NT2/D1 (cell line): ENCODE measurements at regions not wholly inside any gene's neighbourhood (a gene's known extent, or its start where the extent isn't known, plus 50 kb on each side); places are given as distances from the start of the nearest gene placed in this dataset.
A peak's percentile ranks its signal among the peaks of the same experiment; 100 is the strongest.
"Not testable (repeated sequence)": the region's sequence is repeated elsewhere in the genome, so short reads cannot be mapped to it uniquely, and the experiment has no call there.

Source experiments
- DNase-seq: peaks from one replicate; pipeline ENCODE4 v3.0.0-alpha.2; 2011; ENCODE audit warnings: low read depth, low spot score
- H3K27me3 ChIP-seq: 2 replicates; pipeline ENCODE4 v1.6.0; 2011; ENCODE audit warnings: mild to moderate bottlenecking; ENCODE audit not compliant: insufficient read length, insufficient read depth
- H3K36me3 ChIP-seq: 2 replicates; pipeline ENCODE4 v1.6.1; 2011; ENCODE audit warnings: mild to moderate bottlenecking, low read length, mixed read lengths; ENCODE audit not compliant: insufficient read depth, insufficient read length
- H3K4me1 ChIP-seq: 2 replicates; pipeline ENCODE4 v1.5.1; 2011; ENCODE audit not compliant: insufficient read depth, insufficient read length
- H3K4me3 ChIP-seq: 2 replicates; pipeline ENCODE4 v1.5.1; 2011; ENCODE audit warnings: low read depth; ENCODE audit not compliant: insufficient read length
- H3K9ac ChIP-seq: 2 replicates; pipeline ENCODE4 v1.6.0; 2011; ENCODE audit warnings: low read depth; ENCODE audit not compliant: insufficient read length
- H3K9me3 ChIP-seq: 2 replicates; pipeline ENCODE4 v1.5.1; 2011; ENCODE audit warnings: mild to moderate bottlenecking, low read length; ENCODE audit not compliant: insufficient read depth
- SUZ12 ChIP-seq: IDR thresholded peaks from 2 replicates; pipeline ENCODE4 v1.6.1; 2011; ENCODE audit not compliant: insufficient read length, insufficient read depth; ENCODE audit errors: extremely low read depth
- YY1 ChIP-seq: IDR thresholded peaks from 2 replicates; pipeline ENCODE4 v1.6.1; 2011; ENCODE audit not compliant: insufficient read length, insufficient read depth
- ZNF274 ChIP-seq: IDR thresholded peaks from 2 replicates; pipeline ENCODE4 v1.6.1; 2011; ENCODE audit warnings: mild to moderate bottlenecking, low read depth, low read length

DNA sequence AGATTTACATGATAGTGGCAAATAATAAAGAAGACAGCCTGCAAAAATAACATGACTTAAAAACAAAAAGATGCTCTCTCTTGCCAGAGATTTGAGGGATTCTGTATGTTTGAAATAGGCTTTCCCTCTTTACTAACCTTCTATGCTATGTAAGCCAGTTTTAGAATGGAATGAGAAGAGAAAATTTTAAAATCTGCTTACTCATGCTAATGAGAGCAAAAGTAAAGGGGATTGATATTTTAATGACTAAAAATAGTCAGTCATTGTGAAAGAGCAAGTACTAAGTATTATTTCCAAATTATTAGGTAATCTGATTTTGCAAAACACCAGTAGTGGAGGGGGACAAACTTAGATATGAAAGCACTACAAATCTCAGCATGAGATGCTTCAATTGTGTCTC is 563.3 kb upstream of the ADGRB3 start:
- Histone ChIP-seq H3K4me3 (no peak overlapping the region), H3K36me3 (no peaks in the 10 kb centered on the region), H3K9ac (no peak overlapping the region), H3K4me1 (no peaks in the 10 kb centered on the region), H3K9me3 (no peaks in the 10 kb centered on the region), H3K27me3 (no peaks in the 10 kb centered on the region)
- DNase-seq: no peak
- no peak for TF ChIP-seq YY1
- TF ChIP-seq SUZ12: no peak
- TF ChIP-seq ZNF274: no peak

DNA sequence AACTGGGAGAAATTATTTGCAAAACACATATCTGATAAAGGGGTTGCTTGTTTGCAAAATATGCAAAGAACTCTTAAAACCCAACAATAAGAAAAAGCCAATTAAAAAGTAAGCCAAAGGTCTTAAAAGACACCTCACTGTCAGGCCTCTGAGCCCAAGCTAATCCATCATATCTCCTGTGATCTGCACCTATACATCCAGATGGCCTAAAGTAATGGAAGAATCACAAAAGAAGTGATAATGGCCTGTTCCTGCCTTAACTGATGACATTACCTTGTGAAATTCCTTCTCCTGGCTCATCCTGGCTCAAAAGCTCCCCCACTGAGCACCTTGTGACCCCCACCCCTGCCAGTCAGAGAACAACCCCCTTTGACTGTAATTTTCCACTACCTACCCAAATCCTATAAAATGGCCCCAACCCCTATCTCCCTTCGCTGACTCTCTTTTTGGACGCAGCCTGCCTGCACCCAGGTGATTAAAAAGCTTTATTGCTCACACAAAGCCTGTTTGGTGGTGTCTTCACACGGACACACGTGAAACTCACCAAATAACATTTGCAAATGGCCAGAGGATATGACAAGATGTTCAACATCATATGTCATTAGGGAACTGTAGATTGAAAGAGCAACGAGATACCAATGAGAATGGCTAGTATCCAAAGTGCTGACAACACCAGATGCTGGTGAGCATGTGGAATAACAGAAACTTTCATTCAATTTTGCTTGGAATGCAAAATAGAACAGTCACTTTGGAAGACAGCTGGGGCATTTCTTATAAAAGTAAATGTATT is 565.0 kb upstream of the ADGRB3 start:
- no peak overlapping the region for H3K9ac ChIP-seq

DNA sequence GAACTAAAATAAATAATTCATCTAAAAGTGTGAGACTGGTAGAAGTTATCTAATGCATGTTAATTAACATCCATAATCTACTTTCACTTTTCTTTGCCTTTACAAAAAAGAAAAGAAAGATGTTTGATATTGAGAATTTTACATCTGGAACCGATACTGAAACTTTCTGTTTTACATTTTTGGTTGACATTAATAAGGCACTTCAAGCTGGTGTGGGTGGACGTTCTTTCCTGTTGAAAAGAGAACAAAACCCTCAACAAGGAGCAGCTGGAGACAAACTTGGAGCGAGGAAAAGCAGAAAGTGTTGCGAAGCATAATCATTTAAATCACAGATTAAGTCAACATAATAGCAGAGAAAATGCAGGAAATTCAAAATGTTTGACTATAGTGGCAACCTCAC is 575.2 kb upstream of the ADGRB3 start:
- no peaks in the 10 kb centered on the region for H3K4me1 ChIP-seq
- H3K4me3 ChIP-seq: no peak overlapping the region
- H3K36me3 ChIP-seq: no peaks in the 10 kb centered on the region
- no peak for DNase-seq
- H3K9me3 ChIP-seq: no peaks in the 10 kb centered on the region
- no peak overlapping the region for H3K9ac ChIP-seq
- no peaks in the 10 kb centered on the region for H3K27me3 ChIP-seq
- TF ChIP-seq YY1 (no peak), SUZ12 (no peak), ZNF274 (no peak)

More for the DNA sequence above, 565.0 kb upstream of the ADGRB3 start:
- Histone ChIP-seq H3K4me3 (no peak overlapping the region), H3K9me3 (no peaks in the 10 kb centered on the region), H3K4me1 (no peaks in the 10 kb centered on the region), H3K36me3 (no peaks in the 10 kb centered on the region), H3K27me3 (no peaks in the 10 kb centered on the region)
- TF ChIP-seq YY1: no peak
- peak; percentile 8 for DNase-seq

DNA sequence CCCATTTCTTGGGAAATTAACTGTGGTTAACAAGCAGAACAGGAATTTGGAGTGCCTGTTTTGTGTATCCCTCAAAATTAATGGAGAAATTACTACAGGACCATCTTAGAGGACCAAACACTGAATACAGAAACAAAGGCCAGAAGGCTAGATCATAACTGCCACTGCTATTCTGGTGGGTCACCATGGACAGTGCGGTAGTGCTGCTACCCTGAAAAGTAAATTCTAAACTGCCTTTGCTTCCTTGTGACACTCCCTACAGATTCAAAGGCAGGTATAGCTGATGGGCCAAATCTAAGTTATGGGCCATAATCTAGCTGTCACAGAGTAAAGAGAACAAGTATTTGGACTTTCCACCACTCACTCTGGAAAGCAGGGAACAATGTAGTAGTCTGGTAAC is 575.8 kb upstream of the ADGRB3 start:
- Histone ChIP-seq H3K4me3 (no peak overlapping the region), H3K9me3 (no peaks in the 10 kb centered on the region), H3K9ac (no peak overlapping the region), H3K4me1 (no peaks in the 10 kb centered on the region), H3K36me3 (no peaks in the 10 kb centered on the region), H3K27me3 (no peaks in the 10 kb centered on the region)
- TF ChIP-seq YY1 (no peak), SUZ12 (no peak), ZNF274 (no peak)
- DNase-seq: no peak

DNA sequence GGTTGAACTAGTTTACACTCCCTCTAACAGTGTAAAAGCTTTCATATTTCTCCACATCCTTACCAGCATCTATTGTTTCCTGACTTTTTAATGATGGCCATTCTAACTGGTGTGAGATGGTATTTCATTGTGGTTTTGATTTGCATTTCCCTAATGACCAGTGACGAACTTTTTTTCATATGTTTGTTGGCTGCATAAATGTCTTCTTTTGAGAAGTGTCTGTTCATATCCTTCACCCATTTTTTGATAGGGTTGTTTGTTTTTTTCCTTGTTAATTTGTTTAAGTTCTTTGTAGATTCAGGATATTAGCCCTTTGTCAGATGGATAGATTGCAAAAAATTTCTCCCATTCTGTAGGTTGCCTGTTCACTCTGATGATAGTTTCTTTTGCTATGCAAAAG is 578.5 kb upstream of the ADGRB3 start:
- H3K9ac ChIP-seq, H3K4me1 ChIP-seq, H3K9me3 ChIP-seq, H3K4me3 ChIP-seq, H3K27me3 ChIP-seq, H3K36me3 ChIP-seq, DNase-seq: not testable (repeated sequence)

DNA sequence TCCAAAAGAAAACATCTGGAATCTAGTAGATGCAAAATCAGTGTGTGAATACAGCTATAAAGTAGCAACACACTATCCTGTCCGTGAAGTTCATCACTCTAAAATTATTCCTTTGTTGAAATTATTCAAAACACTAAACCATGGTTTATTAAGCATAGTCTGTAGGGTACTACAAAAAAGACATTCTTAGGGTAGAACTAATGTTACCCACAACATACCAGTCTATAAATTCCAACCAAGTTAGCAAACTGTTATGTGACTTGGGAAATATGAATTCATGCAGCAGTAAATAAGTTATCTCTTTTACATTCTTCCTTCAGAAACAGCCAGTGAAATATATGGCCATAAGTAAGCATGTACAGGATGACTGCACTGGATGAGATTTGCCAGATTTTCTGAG is 580.3 kb upstream of the ADGRB3 start:
- no peak overlapping the region for H3K4me3 ChIP-seq
- no peak overlapping the region for H3K9ac ChIP-seq
- no peaks in the 10 kb centered on the region for H3K9me3 ChIP-seq
- no peaks in the 10 kb centered on the region for H3K4me1 ChIP-seq
- H3K27me3 ChIP-seq: no peaks in the 10 kb centered on the region
- no peaks in the 10 kb centered on the region for H3K36me3 ChIP-seq
- TF ChIP-seq ZNF274 (no peak), YY1 (no peak), SUZ12 (no peak)
- DNase-seq: no peak

DNA sequence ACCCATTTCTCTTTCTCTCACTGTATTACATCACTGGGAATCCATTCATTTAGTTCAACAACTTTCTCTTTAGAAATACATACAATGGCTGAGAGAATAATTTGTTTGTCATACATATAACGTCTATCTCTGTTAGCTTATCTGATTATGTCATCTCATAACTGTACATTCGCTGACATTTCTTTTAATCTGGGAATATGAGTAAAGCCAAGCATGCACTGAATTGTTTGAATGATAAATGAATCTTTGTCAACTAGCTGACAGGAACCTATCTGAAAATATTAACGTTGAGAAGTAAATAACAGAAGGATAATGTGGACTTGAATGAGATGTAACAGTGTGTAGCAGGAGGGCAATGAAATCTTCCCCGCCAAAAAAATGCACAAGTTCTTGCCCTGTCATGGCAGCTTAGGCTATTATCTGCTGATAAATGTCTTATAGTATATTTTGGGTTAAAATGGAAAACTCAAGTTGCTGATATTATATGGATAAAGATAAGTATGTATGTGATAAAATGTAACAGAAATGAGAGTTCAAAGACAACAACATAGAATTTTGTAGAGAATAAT is 581.2 kb upstream of the ADGRB3 start:
- Histone ChIP-seq H3K9me3 (no peaks in the 10 kb centered on the region), H3K4me3 (no peak overlapping the region), H3K9ac (no peak overlapping the region), H3K4me1 (no peaks in the 10 kb centered on the region), H3K27me3 (no peaks in the 10 kb centered on the region), H3K36me3 (no peaks in the 10 kb centered on the region)
- no peak for DNase-seq
- TF ChIP-seq YY1 (no peak), ZNF274 (no peak), SUZ12 (no peak)
